HCT116 (cell line): ENCODE measurements at regions not wholly inside any gene's neighbourhood (a gene's known extent, or its start where the extent isn't known, plus 50 kb on each side); places are given as distances from the start of the nearest gene placed in this dataset.

Experiments used
- ATAC-seq: fragments of 200-7000 bp; cut with Tn5 transposase; 2 replicates; pipeline ENCODE4 v1.9.1; 2020; ENCODE audit warnings: mild to moderate bottlenecking, moderate library complexity
- BruUV-seq: library from RNA; stranded (reverse); fragments of 400-500 nt; replicated peaks from 2 replicates; lab custom pipeline; 2021; lab: Mats Ljungman, UMichigan
- CTCF ChIA-PET: fragments of 300-600 bp; sonication (Branson Sonifier 250); formaldehyde crosslinking; loops from one replicate; lab custom pipeline; 2021; ENCODE audit warnings: antibody characterized with exemption; lab: Charles Lee
- POLR2A ChIA-PET: fragments of 300-600, 350-600 bp; sonication (Branson Sonifier 250); formaldehyde crosslinking; loops from one replicate; lab custom pipeline; 2021; ENCODE audit warnings: antibody characterized with exemption; lab: Charles Lee
- RAD21 ChIA-PET, 2 experiments: fragments of 300-600 bp; sonication (Branson Sonifier 250); formaldehyde crosslinking; loops; one replicate each; lab custom pipeline; 2023; ENCODE audit warnings: low total read pairs in 2 of 2; ENCODE audit not compliant: uncharacterized antibody in 2 of 2, unreplicated experiment in 2 of 2, low non-redundant PET in 1 of 2; lab: Charles Lee
- DNase-seq: peaks from one replicate; pipeline ENCODE4 v3.0.0-alpha.2; 2010; ENCODE audit warnings: low read depth, low spot score
- H2AFZ ChIP-seq: fragments of 200-600 bp; shearing (Covaris generic), sonication (generic); 2 replicates; pipeline ENCODE4 v1.6.1; 2017; ENCODE audit warnings: low read depth, mixed run types, mixed read lengths, antibody characterized with exemption, low read length; ENCODE audit not compliant: poor library complexity, severe bottlenecking
- H3K27ac ChIP-seq: 2 replicates; pipeline ENCODE4 v1.5.1; 2012; ENCODE audit warnings: low read depth, low read length
- H3K27me3 ChIP-seq: fragments of 200-600 bp; sonication (generic); 2 replicates; pipeline ENCODE4 v1.6.1; 2016; ENCODE audit warnings: mixed run types, low read length, mixed read lengths; ENCODE audit not compliant: insufficient read depth
- H3K36me3 ChIP-seq, 2 experiments: fragments of 200-500 bp in 1 of 2; fragments of 200-600 bp in 1 of 2; sonication (Bioruptor generic) in 1 of 2; sonication (generic) in 1 of 2; 2 replicates each; pipeline versions ENCODE4 v1.5.1 to v1.6.1; 2014 to 2016; ENCODE audit warnings: low read length in 2 of 2, inconsistent platforms in 1 of 2, mixed read lengths in 1 of 2, mixed run types in 1 of 2; ENCODE audit not compliant: insufficient read depth in 2 of 2, control insufficient read depth in 1 of 2
- H3K4me1 ChIP-seq, 2 experiments: fragments of 200-600 bp in 1 of 2; sonication (generic) in 1 of 2; 2 replicates each; pipeline versions ENCODE4 v1.5.1 to v1.6.1; 2012 to 2017; ENCODE audit warnings: low read length in 2 of 2, inconsistent platforms in 1 of 2, mild to moderate bottlenecking in 1 of 2, mixed read lengths in 1 of 2, mixed run types in 1 of 2, moderate library complexity in 1 of 2; ENCODE audit not compliant: insufficient read depth in 2 of 2, control insufficient read depth in 1 of 2
- H3K4me2 ChIP-seq: fragments of 200-600 bp; sonication (generic); 2 replicates; pipeline ENCODE4 v1.6.1; 2017; ENCODE audit warnings: mixed run types, low read length, mixed read lengths
- H3K4me3 ChIP-seq, 2 experiments: fragments of 200-600 bp in 1 of 2; sonication (generic) in 1 of 2; replicated peaks in 1 of 2; 2 replicates each; pipeline ENCODE4 v1.5.1; 2011 to 2016; ENCODE audit warnings: low read length in 2 of 2, control low read depth in 1 of 2, low read depth in 1 of 2, mild to moderate bottlenecking in 1 of 2, mixed read lengths in 1 of 2, mixed run types in 1 of 2
- H3K79me2 ChIP-seq: fragments of 200-600 bp; sonication (generic); 2 replicates; pipeline ENCODE4 v1.6.1; 2017; ENCODE audit warnings: mild to moderate bottlenecking, mixed run types, low read length, moderate library complexity, mixed read lengths; ENCODE audit not compliant: insufficient read depth
- H3K9ac ChIP-seq: fragments of 200-600 bp; sonication (generic); 2 replicates; pipeline ENCODE4 v1.6.1; 2016; ENCODE audit warnings: low read length, mixed read lengths
- H3K9me2 ChIP-seq: fragments of 200-600 bp; sonication (generic), shearing (Covaris generic); 2 replicates; pipeline ENCODE4 v1.6.1; 2017; ENCODE audit warnings: mixed run types, mild to moderate bottlenecking, moderate library complexity; ENCODE audit not compliant: insufficient read depth
- H3K9me3 ChIP-seq, 2 experiments: fragments of 200-500 bp in 1 of 2; fragments of 200-600 bp in 1 of 2; sonication (Bioruptor generic) in 1 of 2; sonication (generic) in 1 of 2; 2 replicates each; pipeline ENCODE4 v1.6.1; 2014 to 2017; ENCODE audit warnings: low read length in 2 of 2, mixed read lengths in 2 of 2, inconsistent platforms in 1 of 2, low read depth in 1 of 2, mild to moderate bottlenecking in 1 of 2, mixed run types in 1 of 2, moderate library complexity in 1 of 2; ENCODE audit not compliant: control insufficient read depth in 1 of 2, insufficient read depth in 1 of 2
- H4K20me1 ChIP-seq: fragments of 200-600 bp; sonication (generic), shearing (Covaris generic); 2 replicates; pipeline ENCODE4 v1.6.1; 2017; ENCODE audit warnings: mixed run types, mild to moderate bottlenecking, moderate library complexity; ENCODE audit not compliant: insufficient read depth
- CBX3 ChIP-seq: IDR thresholded peaks from 2 replicates; pipeline ENCODE4 v1.6.1; 2012; ENCODE audit warnings: low read depth
- CEBPB ChIP-seq: IDR thresholded peaks from 2 replicates; pipeline ENCODE4 v1.6.1; 2012; ENCODE audit warnings: low read depth
- ELF1 ChIP-seq: IDR thresholded peaks from 2 replicates; pipeline ENCODE4 v1.6.1; 2012; ENCODE audit warnings: low read depth, borderline replicate concordance
- EZH2 ChIP-seq: fragments of 200-600 bp; sonication (generic); IDR thresholded peaks from 2 replicates; pipeline ENCODE4 v1.6.1; 2017; ENCODE audit warnings: antibody characterized with exemption, mixed run types
- FOSL1 ChIP-seq: IDR thresholded peaks from 2 replicates; pipeline ENCODE4 v1.6.1; 2012; ENCODE audit warnings: low read depth
- JUND ChIP-seq: IDR thresholded peaks from 2 replicates; pipeline ENCODE4 v1.6.1; 2012
- POLR2A ChIP-seq: IDR thresholded peaks from 2 replicates; pipeline ENCODE4 v1.7.0; 2011; ENCODE audit warnings: borderline replicate concordance; ENCODE audit not compliant: insufficient read depth, insufficient read length; ENCODE audit errors: extremely low read depth
- POLR2AphosphoS5 ChIP-seq: IDR thresholded peaks from 2 replicates; pipeline ENCODE4 v1.6.1; 2011; ENCODE audit warnings: mild to moderate bottlenecking, low read depth, low read length, moderate library complexity
- RAD21 ChIP-seq: IDR thresholded peaks from 2 replicates; pipeline ENCODE4 v1.6.1; 2012; ENCODE audit warnings: low read depth, mild to moderate bottlenecking
- SIN3A ChIP-seq: IDR thresholded peaks from 2 replicates; pipeline ENCODE4 v1.6.1; 2012; ENCODE audit warnings: low read depth
- SP1 ChIP-seq: IDR thresholded peaks from 2 replicates; pipeline ENCODE4 v1.6.1; 2012; ENCODE audit warnings: low read depth
- SRF ChIP-seq: IDR thresholded peaks from 2 replicates; pipeline ENCODE4 v1.6.1; 2012; ENCODE audit warnings: low read depth
- TCF7L2 ChIP-seq: IDR thresholded peaks from 2 replicates; pipeline ENCODE4 v1.7.0; 2011; ENCODE audit warnings: borderline replicate concordance, inconsistent platforms; ENCODE audit not compliant: insufficient read depth, insufficient read length; ENCODE audit errors: extremely low read depth
- YY1 ChIP-seq: IDR thresholded peaks from 2 replicates; pipeline ENCODE4 v1.6.1; 2011; ENCODE audit warnings: low read length, low read depth, moderate library complexity, mild to moderate bottlenecking; ENCODE audit not compliant: insufficient replicate concordance; ENCODE audit errors: extremely low read depth
- ZFX ChIP-seq: fragments of 450-650 bp; IDR thresholded peaks from 2 replicates; pipeline ENCODE4 v1.6.1; 2017
- ZNF274 ChIP-seq: fragments of 200-500 bp; sonication (Bioruptor generic); IDR thresholded peaks from 2 replicates; pipeline ENCODE4 v1.6.1; 2014; ENCODE audit warnings: mild to moderate bottlenecking, low read depth, low read length, inconsistent platforms
- intact Hi-C: fragments of 100-400 bp; cut with micrococcal nuclease; formaldehyde crosslinking; loops from 2 replicates; pipeline ENCODE4 v1.10.0; 2022
- TF ChIP-seq, protein P1 (sequence below): IDR thresholded peaks from 2 replicates; pipeline ENCODE4 v1.6.1; 2012
- TF ChIP-seq, protein P2 (sequence below): IDR thresholded peaks from 2 replicates; pipeline ENCODE4 v1.6.1; 2012; ENCODE audit warnings: low read depth
- TF ChIP-seq, protein P3 (sequence below): IDR thresholded peaks from 2 replicates; pipeline ENCODE4 v1.6.1; 2012

DNA sequence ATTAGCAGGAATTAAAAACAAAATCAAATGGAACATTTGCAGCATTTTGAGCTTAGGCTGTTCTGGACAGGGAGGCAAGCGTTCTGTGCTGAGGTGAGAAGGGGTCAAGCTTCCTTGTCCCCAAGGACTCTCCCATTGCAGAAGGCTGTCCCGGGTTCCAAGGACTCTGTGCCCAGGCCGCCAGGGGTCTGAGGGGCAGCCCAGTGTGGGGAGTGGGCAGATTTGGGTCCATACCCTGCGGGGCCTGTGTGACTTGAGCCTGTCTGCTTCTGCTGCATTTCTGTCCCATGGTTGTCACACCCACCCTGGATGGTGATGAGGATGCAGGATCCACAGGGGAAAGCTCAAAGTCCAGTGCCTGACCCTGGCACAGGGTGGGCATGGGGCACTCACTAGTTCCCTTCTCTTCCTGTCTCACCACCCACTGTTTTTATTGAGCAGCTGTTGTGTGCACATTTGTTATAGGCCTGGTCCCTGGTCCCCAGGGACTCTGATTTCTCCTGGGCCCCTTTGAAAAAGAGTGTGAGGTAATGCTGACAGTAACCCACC lies 211.4 kb upstream of the HS6ST1 start:
- Histone ChIP-seq H3K9me3 (no peaks in the 10 kb centered on the region), H4K20me1 (no peaks in the 10 kb centered on the region), H3K79me2 (no peaks in the 10 kb centered on the region), H3K4me2 (no peak overlapping the region), H2AFZ (no peak overlapping the region), H3K27me3 (no peaks in the 10 kb centered on the region), H3K9me2 (no peaks in the 10 kb centered on the region), H3K4me1 (peaks cover 2 to 13% of the 10 kb centered on the region in 2 experiments; a peak in 2 of 4 replicates), H3K4me3 (no peak overlapping the region), H3K36me3 (no peaks in the 10 kb centered on the region), H3K9ac (no peak overlapping the region), H3K27ac (no peak overlapping the region)
- BruUV-seq: no TSS peak
- intact Hi-C loops: no loop called here
- ChIA-PET POLR2A (no interaction called here), CTCF (no interaction called here), RAD21 (no interaction called here)
- DNase-seq (no peak), ATAC-seq (no peak)
- TF ChIP-seq SIN3A: no peak
- no peak for TF ChIP-seq ELF1
- no peak for TF ChIP-seq POLR2A
- no peak for TF ChIP-seq TCF7L2
- TF ChIP-seq RAD21: no peak
- TF ChIP-seq SRF: no peak
- TF ChIP-seq ZFX: no peak
- TF ChIP-seq CEBPB: no peak
- TF ChIP-seq YY1: no peak
- TF ChIP-seq CBX3: no peak
- TF ChIP-seq, protein P1, sequence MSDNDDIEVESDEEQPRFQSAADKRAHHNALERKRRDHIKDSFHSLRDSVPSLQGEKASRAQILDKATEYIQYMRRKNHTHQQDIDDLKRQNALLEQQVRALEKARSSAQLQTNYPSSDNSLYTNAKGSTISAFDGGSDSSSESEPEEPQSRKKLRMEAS: no peak
- TF ChIP-seq SP1: no peak
- TF ChIP-seq, protein P2, sequence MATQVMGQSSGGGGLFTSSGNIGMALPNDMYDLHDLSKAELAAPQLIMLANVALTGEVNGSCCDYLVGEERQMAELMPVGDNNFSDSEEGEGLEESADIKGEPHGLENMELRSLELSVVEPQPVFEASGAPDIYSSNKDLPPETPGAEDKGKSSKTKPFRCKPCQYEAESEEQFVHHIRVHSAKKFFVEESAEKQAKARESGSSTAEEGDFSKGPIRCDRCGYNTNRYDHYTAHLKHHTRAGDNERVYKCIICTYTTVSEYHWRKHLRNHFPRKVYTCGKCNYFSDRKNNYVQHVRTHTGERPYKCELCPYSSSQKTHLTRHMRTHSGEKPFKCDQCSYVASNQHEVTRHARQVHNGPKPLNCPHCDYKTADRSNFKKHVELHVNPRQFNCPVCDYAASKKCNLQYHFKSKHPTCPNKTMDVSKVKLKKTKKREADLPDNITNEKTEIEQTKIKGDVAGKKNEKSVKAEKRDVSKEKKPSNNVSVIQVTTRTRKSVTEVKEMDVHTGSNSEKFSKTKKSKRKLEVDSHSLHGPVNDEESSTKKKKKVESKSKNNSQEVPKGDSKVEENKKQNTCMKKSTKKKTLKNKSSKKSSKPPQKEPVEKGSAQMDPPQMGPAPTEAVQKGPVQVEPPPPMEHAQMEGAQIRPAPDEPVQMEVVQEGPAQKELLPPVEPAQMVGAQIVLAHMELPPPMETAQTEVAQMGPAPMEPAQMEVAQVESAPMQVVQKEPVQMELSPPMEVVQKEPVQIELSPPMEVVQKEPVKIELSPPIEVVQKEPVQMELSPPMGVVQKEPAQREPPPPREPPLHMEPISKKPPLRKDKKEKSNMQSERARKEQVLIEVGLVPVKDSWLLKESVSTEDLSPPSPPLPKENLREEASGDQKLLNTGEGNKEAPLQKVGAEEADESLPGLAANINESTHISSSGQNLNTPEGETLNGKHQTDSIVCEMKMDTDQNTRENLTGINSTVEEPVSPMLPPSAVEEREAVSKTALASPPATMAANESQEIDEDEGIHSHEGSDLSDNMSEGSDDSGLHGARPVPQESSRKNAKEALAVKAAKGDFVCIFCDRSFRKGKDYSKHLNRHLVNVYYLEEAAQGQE: no peak
- TF ChIP-seq ZNF274: no peak
- TF ChIP-seq JUND: no peak
- TF ChIP-seq EZH2: no peak
- TF ChIP-seq, protein P3, sequence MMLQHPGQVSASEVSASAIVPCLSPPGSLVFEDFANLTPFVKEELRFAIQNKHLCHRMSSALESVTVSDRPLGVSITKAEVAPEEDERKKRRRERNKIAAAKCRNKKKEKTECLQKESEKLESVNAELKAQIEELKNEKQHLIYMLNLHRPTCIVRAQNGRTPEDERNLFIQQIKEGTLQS: no peak
- TF ChIP-seq FOSL1: no peak
- no peak for TF ChIP-seq POLR2AphosphoS5
